Spinal cord (tissue), 9 donors: ENCODE measurements at regions not wholly inside any gene's neighbourhood (a gene's known extent, or its start where the extent isn't known, plus 50 kb on each side); places are given as distances from the start of the nearest gene placed in this dataset.

Source experiments
- DNase-seq, 6 donors: peaks; one replicate each; pipeline versions ENCODE4 v3.0.0 to v3.0.0-alpha.2; 2013 to 2015; ENCODE audit warnings: low spot score in 6 of 6, low read depth in 4 of 6
- H3K27ac ChIP-seq: one replicate; pipeline ENCODE4 v1.5.1; 2013; ENCODE audit warnings: low read depth, low read length, control low read depth
- H3K27me3 ChIP-seq: one replicate; pipeline ENCODE4 v1.6.1; 2013; ENCODE audit warnings: low read length; ENCODE audit not compliant: control insufficient read depth, insufficient read depth
- H3K36me3 ChIP-seq: one replicate; pipeline ENCODE4 v1.6.1; 2013; ENCODE audit warnings: low read length; ENCODE audit not compliant: control insufficient read depth, insufficient read depth
- H3K4me1 ChIP-seq: one replicate; pipeline ENCODE4 v1.6.1; 2013; ENCODE audit warnings: low read length; ENCODE audit not compliant: control insufficient read depth, insufficient read depth
- H3K4me3 ChIP-seq: one replicate; pipeline ENCODE4 v1.5.1; 2013; ENCODE audit warnings: low read depth, low read length, control low read depth
- H3K9me3 ChIP-seq: one replicate; pipeline ENCODE4 v1.6.1; 2013; ENCODE audit warnings: low read length; ENCODE audit not compliant: control insufficient read depth, insufficient read depth
- WGBS: methylation state at CpG from one replicate; pipeline ENCODE4 v1.1.5; 2013; ENCODE audit warnings: missing lambda C conversion rate; ENCODE audit not compliant: insufficient coverage; 5-methylcytosine and 5-hydroxymethylcytosine counted together
- donor health status: healthy.

DNA sequence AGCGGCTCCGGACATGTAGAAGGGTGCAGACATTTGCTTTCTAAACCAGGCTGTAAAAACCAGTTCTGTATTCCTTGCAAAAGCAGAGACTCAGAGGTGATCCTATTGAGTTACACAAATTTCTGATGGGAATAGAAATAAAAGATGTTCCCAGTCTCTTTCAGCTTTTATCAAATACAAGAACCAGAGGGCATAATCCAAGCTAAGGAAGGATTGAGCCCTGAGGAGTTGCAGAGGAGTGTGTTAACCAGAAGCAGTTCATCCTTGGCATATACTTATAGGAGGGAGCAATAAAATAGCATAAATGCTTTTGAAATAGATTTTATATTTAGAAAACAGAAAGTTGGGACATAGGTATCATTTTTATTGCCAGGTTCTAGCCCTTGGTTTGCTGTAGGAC is 75.3 kb downstream of the KIF4B start:
- Histone ChIP-seq H3K9me3 (no peaks in the 10 kb centered on the region), H3K27me3 (no peaks in the 10 kb centered on the region), H3K4me1 (no peaks in the 10 kb centered on the region), H3K27ac (no peak overlapping the region), H3K36me3 (no peaks in the 10 kb centered on the region), H3K4me3 (no peak overlapping the region)
- WGBS: 89% methylated on average over 2 of the region's 2 CpGs
- no peak for DNase-seq

DNA sequence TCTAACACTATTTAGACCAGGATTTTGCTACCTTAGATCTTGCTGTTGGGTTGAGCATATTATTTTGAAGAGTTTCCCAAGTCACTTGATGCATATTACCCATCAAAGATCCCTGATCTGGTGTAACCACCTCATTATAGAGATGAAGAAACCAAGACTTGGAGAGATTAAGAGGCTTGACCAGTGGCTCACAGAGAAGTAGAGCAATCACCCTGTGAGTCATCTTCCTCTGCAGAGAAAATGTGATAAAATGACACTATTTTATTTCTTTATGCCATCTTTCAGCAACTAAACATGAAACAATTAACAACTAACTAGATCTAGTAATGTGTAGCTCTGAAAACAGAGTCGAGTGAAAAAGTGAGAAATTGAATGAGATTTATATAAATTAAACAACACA is 76.1 kb downstream of the KIF4B start:
- no peak for DNase-seq
- no peaks in the 10 kb centered on the region for H3K4me1 ChIP-seq
- H3K4me3 ChIP-seq: no peak overlapping the region
- no peaks in the 10 kb centered on the region for H3K36me3 ChIP-seq
- H3K27me3 ChIP-seq: no peaks in the 10 kb centered on the region
- H3K9me3 ChIP-seq: no peaks in the 10 kb centered on the region
- no CpG with 5 or more reads among the region's 1 CpG for WGBS
- no peak overlapping the region for H3K27ac ChIP-seq

DNA sequence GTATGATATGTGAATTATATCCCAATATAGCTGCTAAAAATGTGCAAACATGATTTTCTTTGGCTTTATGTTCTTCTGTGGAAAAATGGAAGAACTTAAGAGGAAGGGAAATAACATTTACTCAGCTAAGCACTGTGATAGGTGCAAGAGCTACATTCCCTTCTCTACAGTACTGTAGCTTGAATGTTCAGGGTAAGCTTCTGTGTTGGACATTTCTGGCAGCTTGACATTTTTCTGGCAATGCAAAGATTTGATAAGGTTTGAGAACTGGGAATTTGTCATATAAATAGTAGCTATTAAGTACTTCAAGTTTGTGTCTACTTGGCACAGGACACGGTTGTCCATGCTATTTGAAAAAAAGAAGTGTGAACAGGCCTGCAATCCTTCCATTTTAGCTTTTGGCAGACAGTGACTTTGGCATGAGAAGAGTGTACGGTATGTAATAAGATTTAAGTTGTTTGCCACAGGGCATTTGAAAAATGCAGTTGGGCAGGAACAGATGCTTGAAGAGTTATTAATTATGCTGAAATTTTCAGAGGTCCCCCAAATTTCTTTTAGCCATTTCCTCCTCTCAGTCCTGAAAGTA is 77.6 kb downstream of the KIF4B start:
- WGBS: 66% methylated on average over 2 of the region's 2 CpGs
- Histone ChIP-seq H3K9me3 (no peaks in the 10 kb centered on the region), H3K27ac (no peak overlapping the region), H3K4me3 (no peak overlapping the region), H3K4me1 (no peaks in the 10 kb centered on the region), H3K27me3 (no peaks in the 10 kb centered on the region), H3K36me3 (no peaks in the 10 kb centered on the region)
- DNase-seq: no peak

DNA sequence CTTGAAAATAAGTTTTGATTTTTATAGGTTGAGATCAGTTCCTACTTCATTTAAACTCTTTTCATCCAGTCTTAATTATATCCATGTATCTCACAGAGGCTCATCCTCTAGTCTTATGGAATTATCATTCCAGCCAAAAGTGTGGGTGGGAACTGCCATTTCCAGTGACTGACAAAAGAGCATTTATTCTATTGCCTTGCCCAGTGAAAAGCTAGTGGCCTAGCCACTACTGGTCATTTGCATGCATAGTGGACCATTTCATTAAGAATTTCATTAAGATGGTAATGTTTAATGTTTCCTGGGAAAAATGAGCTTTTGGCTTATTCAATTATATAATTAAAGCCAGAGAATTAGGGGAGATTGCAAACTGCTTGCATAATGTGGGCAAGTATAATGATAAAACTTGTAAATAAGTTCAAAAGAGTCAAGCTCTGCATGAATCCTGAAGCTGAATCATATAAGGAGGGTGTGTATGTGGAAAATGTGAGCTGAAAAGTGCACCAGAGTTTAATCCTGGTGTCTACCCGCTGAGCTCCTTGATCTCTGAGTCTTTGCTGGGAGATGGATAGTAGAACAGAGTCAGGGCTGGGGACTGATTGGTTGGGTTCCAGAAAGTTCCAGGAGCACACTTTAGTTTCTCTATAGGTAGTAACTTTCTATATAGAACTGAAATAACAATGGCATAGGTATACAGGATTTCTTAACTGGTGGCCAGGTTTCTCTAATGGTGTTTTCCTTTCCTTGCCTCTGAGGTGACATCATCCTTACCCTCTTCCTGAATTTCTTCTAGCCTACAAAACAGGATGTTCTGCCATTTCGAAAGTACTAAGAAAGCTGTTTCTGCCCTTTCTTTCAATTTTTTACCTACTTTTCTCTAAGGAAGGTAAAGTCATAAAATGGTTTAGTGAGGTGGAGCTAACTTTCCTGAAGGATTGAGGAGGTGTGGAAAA is 78.5 kb downstream of the KIF4B start:
- H3K9me3 ChIP-seq: no peaks in the 10 kb centered on the region
- WGBS: 93% methylated on average over 1 of the region's 2 CpGs
- no peaks in the 10 kb centered on the region for H3K4me1 ChIP-seq
- H3K27ac ChIP-seq: no peak overlapping the region
- no peaks in the 10 kb centered on the region for H3K36me3 ChIP-seq
- no peak for DNase-seq
- no peaks in the 10 kb centered on the region for H3K27me3 ChIP-seq
- no peak overlapping the region for H3K4me3 ChIP-seq

DNA sequence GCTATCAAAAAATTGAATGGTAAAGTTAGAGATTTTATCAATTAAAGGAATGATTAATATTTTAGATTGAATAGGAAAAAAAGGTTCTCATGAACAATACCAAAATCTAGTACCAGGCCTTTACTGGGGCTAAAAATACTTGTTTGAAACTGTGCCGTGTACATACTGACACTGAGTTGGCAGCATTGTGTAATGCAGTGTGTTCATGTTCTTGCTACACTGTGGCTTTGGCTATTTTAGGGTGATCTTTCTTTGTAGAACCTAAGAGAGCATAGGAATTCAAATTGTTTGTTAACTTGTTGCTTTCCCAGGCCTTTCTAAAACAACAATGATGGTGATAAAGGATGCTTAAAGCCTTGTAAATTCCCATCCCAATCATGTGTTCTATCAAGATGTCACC is 80.9 kb downstream of the KIF4B start:
- Histone ChIP-seq H3K4me1 (no peaks in the 10 kb centered on the region), H3K4me3 (no peak overlapping the region), H3K27me3 (no peaks in the 10 kb centered on the region), H3K9me3 (no peaks in the 10 kb centered on the region), H3K36me3 (no peaks in the 10 kb centered on the region), H3K27ac (no peak overlapping the region)
- 89% methylated on average over 1 of the region's 1 CpG for WGBS
- no peak for DNase-seq

GRCh38 chr5:155097995-155098394 is 84.4 kb downstream of the KIF4B start:
- no peak for DNase-seq

DNA sequence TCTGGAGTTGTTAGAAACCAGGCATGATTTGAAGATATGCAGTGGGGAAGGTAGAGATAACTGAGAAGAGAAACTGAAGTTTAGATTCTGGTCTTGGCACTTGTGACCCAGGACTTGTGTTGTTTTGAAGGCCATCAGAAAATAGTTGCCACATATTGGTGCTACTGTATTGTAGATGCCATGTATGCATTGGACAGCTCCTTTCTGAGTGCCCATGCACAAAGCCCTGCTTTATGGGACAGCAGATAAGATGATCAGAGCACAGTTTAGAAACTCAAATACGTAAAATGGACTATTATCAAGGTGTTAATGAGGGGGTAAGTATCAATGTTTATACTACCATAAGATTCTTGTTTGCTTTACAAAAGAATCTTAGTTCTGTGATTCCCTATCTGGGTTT is 84.9 kb downstream of the KIF4B start:
- no peak overlapping the region for H3K4me3 ChIP-seq
- no peak overlapping the region for H3K27ac ChIP-seq
- H3K27me3 ChIP-seq: no peaks in the 10 kb centered on the region
- no peaks in the 10 kb centered on the region for H3K9me3 ChIP-seq
- no peak for DNase-seq
- WGBS: no CpG with 5 or more reads among the region's 1 CpG
- no peaks in the 10 kb centered on the region for H3K4me1 ChIP-seq
- no peaks in the 10 kb centered on the region for H3K36me3 ChIP-seq

More at GRCh38 chr5:155097995-155098394, 84.4 kb downstream of the KIF4B start:
- Histone ChIP-seq H3K4me1 (no peaks in the 10 kb centered on the region), H3K27me3 (no peaks in the 10 kb centered on the region), H3K27ac (no peak overlapping the region), H3K9me3 (no peaks in the 10 kb centered on the region), H3K4me3 (no peak overlapping the region), H3K36me3 (no peaks in the 10 kb centered on the region)
- WGBS: 65% methylated on average over 2 of the region's 2 CpGs

GRCh38 chr5:155101697-155102096 is 88.1 kb downstream of the KIF4B start:
- 67% methylated on average over 2 of the region's 2 CpGs for WGBS
- H3K4me3 ChIP-seq: no peak overlapping the region

GRCh38 chr5:155103146-155103545 is 89.6 kb downstream of the KIF4B start:
- H3K4me1 ChIP-seq: no peaks in the 10 kb centered on the region
- 95% methylated on average over 2 of the region's 4 CpGs for WGBS
- H3K27ac ChIP-seq: no peak overlapping the region
- H3K4me3 ChIP-seq: no peak overlapping the region
- peak in 1 of 6 donors; percentile 34 for DNase-seq
- H3K36me3 ChIP-seq: no peaks in the 10 kb centered on the region
- no peaks in the 10 kb centered on the region for H3K27me3 ChIP-seq
- H3K9me3 ChIP-seq: no peaks in the 10 kb centered on the region

More at GRCh38 chr5:155101697-155102096, 88.1 kb downstream of the KIF4B start:
- Histone ChIP-seq H3K9me3 (no peaks in the 10 kb centered on the region), H3K27me3 (no peaks in the 10 kb centered on the region), H3K27ac (no peak overlapping the region), H3K36me3 (no peaks in the 10 kb centered on the region), H3K4me1 (no peaks in the 10 kb centered on the region)
- DNase-seq: no peak

DNA sequence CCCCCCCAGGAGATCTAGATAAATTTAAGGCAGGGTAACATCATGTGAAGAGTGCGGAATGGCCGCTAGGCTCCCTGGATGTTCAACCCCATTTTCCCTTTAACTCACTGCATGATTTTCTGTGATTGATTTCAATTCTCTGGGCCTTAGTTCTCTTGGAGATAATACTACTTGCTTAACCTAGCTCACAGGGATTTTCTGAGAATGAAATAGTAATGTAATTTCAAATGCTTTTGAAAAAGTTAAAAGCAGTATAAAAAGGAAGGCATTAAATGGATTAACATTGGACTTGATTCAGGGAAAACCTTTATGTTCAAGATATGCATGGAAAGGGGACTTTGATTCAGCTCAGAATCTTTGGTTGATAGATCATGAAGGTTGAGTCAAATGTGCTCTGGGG is 90.9 kb downstream of the KIF4B start:
- H3K36me3 ChIP-seq: no peaks in the 10 kb centered on the region
- no peak for DNase-seq
- no peak overlapping the region for H3K4me3 ChIP-seq
- no peaks in the 10 kb centered on the region for H3K4me1 ChIP-seq
- no peaks in the 10 kb centered on the region for H3K9me3 ChIP-seq
- no CpG with 5 or more reads among the region's 2 CpGs for WGBS
- no peaks in the 10 kb centered on the region for H3K27me3 ChIP-seq
- H3K27ac ChIP-seq: no peak overlapping the region
